Transverse colon (tissue), 3 donors: ENCODE measurements at regions not wholly inside any gene's neighbourhood (a gene's known extent, or its start where the extent isn't known, plus 50 kb on each side); places are given as distances from the start of the nearest gene placed in this dataset.

Experiments
- CTCF ChIP-seq, 5 experiments: fragments of 200-600 bp in 3 of 5; fragments of 450-650 bp in 2 of 5; sonication (generic) in 3 of 5; IDR thresholded peaks; 1 replicate in 2 of 5; 2 replicates in 3 of 5; pipeline ENCODE4 v1.5.1; 2016 to 2017; ENCODE audit warnings: antibody characterized with exemption in 5 of 5, inconsistent platforms in 3 of 5, mild to moderate bottlenecking in 2 of 5, moderate library complexity in 1 of 5
- EP300 ChIP-seq: sonication (generic); formaldehyde crosslinking; IDR thresholded peaks from one replicate; pipeline ENCODE4 v1.6.1; 2017; ENCODE audit warnings: antibody characterized with exemption, low read depth

GRCh38 chr17:14541714-14542113 is 240.8 kb downstream of the HS3ST3B1 start:
- no peak for TF ChIP-seq CTCF (IDR thresholded peaks at IDR 0.05)
- no peak for TF ChIP-seq EP300
